Prostate gland (tissue), 2 donors: ENCODE measurements at regions not wholly inside any gene's neighbourhood (a gene's known extent, or its start where the extent isn't known, plus 50 kb on each side); places are given as distances from the start of the nearest gene placed in this dataset.

ENCODE experiments used
- CTCF ChIP-seq, 4 experiments: fragments of 200-600 bp in 2 of 4; fragments of 450-650 bp in 2 of 4; sonication (generic) in 2 of 4; IDR thresholded peaks; 1 replicate in 3 of 4; 2 replicates in 1 of 4; pipeline ENCODE4 v1.5.1; 2016 to 2019; ENCODE audit warnings: antibody characterized with exemption in 4 of 4, mild to moderate bottlenecking in 2 of 4, moderate library complexity in 2 of 4
- POLR2A ChIP-seq: fragments of 450-650 bp; IDR thresholded peaks from one replicate; pipeline ENCODE4 v1.6.1; 2016; ENCODE audit warnings: antibody characterized with exemption, mild to moderate bottlenecking

GRCh38 chr19:27815985-27816384, 1397.0 kb downstream of the UQCRFS1 start:
- TF ChIP-seq POLR2A (no peak), CTCF (IDR thresholded peaks at IDR 0.05) (no peak)
